ENCODE measurements at regions not wholly inside any gene's neighbourhood (a gene's known extent, or its start where the extent isn't known, plus 50 kb on each side); places are given as distances from the start of the nearest gene placed in this dataset.

GRCh38 chr12:91289072-91289471 is 106.5 kb upstream of the DCN start:
- H3K27ac ChIP-seq = no peak overlapping the region
- no peak for TF ChIP-seq CTCF (IDR thresholded peaks at IDR 0.05)
- DNase-seq = no peak
- no peaks in the 10 kb centered on the region for H3K4me1 ChIP-seq
- no peaks in the 10 kb centered on the region for H3K27me3 ChIP-seq
- H3K4me3 ChIP-seq = no peak overlapping the region
- H3K9ac ChIP-seq (ENCODE audit: low read depth in 2 of 2, low read length in 2 of 2) = no peak overlapping the region
- no peaks in the 10 kb centered on the region for H3K9me3 ChIP-seq
- no peaks in the 10 kb centered on the region for H3K36me3 ChIP-seq
- intact Hi-C loops (cut with DNase I) = no loop called here

- Histone ChIP-seq H3K4me1 (no peaks in the 10 kb centered on the region), H3K27ac (no peak overlapping the region), H3K27me3 (no peaks in the 10 kb centered on the region), H3K9me3 (no peaks in the 10 kb centered on the region), H3K4me3 (no peak overlapping the region), H3K36me3 (no peaks in the 10 kb centered on the region), H3K9ac (ENCODE audit: low read depth in 2 of 2, low read length in 2 of 2) (no peak overlapping the region)
- intact Hi-C loops (cut with DNase I) = no loop called here
- DNase-seq = no peak
- no peak for TF ChIP-seq CTCF (IDR thresholded peaks at IDR 0.05)
Observed at GRCh38 chr12:91287753-91288152, 105.1 kb upstream of the DCN start.

- no peak for DNase-seq
- intact Hi-C loops (cut with DNase I) = no loop called here
- Histone ChIP-seq H3K27ac (no peak overlapping the region), H3K27me3 (no peaks in the 10 kb centered on the region), H3K4me3 (no peak overlapping the region), H3K36me3 (no peaks in the 10 kb centered on the region), H3K4me1 (no peaks in the 10 kb centered on the region), H3K9me3 (no peaks in the 10 kb centered on the region), H3K9ac (ENCODE audit: low read depth in 2 of 2, low read length in 2 of 2) (no peak overlapping the region)
- TF ChIP-seq CTCF (IDR thresholded peaks at IDR 0.05) = no peak
Observed at GRCh38 chr12:91278126-91278525, 95.5 kb upstream of the DCN start.

- intact Hi-C loops (cut with DNase I) = no loop called here
- Histone ChIP-seq H3K27ac (no peak overlapping the region), H3K36me3 (no peaks in the 10 kb centered on the region), H3K4me3 (no peak overlapping the region), H3K4me1 (no peaks in the 10 kb centered on the region), H3K9me3 (no peaks in the 10 kb centered on the region), H3K9ac (ENCODE audit: low read depth in 2 of 2, low read length in 2 of 2) (no peak overlapping the region), H3K27me3 (no peaks in the 10 kb centered on the region)
- no peak for DNase-seq
- no peak for TF ChIP-seq CTCF (IDR thresholded peaks at IDR 0.05)
Observed at GRCh38 chr12:91276509-91276908, 93.9 kb upstream of the DCN start.

GRCh38 chr12:91275321-91275720 is 92.7 kb upstream of the DCN start:
- no peak for TF ChIP-seq CTCF (IDR thresholded peaks at IDR 0.05)
- no peak for DNase-seq
- Histone ChIP-seq H3K27me3 (no peaks in the 10 kb centered on the region), H3K27ac (peak overlapping the region; percentile 40), H3K9ac (ENCODE audit: low read depth in 2 of 2, low read length in 2 of 2) (no peak overlapping the region), H3K4me3 (no peak overlapping the region), H3K4me1 (no peaks in the 10 kb centered on the region), H3K9me3 (no peaks in the 10 kb centered on the region), H3K36me3 (no peaks in the 10 kb centered on the region)
- intact Hi-C loops (cut with DNase I) = no loop called here

GRCh38 chr12:91274916-91275315 is 92.3 kb upstream of the DCN start:
- Histone ChIP-seq H3K9me3 (no peaks in the 10 kb centered on the region), H3K27me3 (no peaks in the 10 kb centered on the region), H3K4me3 (no peak overlapping the region), H3K4me1 (no peaks in the 10 kb centered on the region), H3K9ac (ENCODE audit: low read depth in 2 of 2, low read length in 2 of 2) (no peak overlapping the region), H3K27ac (peak overlapping the region; percentile 40), H3K36me3 (no peaks in the 10 kb centered on the region)
- TF ChIP-seq CTCF (IDR thresholded peaks at IDR 0.05) = no peak
- intact Hi-C loops (cut with DNase I) = no loop called here
- no peak for DNase-seq

All from colonic mucosa (tissue), 4 donors.